ENCODE measurements at regions not wholly inside any gene's neighbourhood (a gene's known extent, or its start where the extent isn't known, plus 50 kb on each side); places are given as distances from the start of the nearest gene placed in this dataset.

DNA sequence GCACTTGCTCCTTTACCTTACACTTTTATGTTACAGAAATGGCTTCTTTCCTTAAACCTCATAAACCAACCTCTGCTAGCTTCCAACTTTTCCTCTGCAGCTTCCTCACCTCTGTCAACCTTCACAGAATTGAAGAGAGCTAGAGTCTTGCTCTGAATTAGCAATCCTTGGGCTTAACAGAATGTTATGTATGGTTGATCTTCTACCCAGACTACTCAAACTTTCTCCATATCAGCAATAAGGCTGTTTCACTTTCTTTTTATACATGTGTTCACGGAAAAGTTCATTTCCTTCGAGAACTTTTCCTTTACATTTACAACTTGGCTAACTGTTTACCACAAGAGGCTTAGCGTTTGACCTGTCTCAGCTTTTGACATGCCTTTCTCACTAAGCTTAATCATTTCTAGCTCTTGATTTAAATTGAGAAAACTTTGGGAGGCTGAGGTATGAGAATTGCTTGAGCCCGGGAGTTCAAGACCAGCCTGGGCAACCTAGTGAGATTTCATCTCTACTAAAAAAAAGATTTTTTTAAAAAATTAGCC, 207.3 kb downstream of the BMP7 start:
- no peaks in the 10 kb centered on the region for H3K27me3 ChIP-seq
- no peaks in the 10 kb centered on the region for H3K4me1 ChIP-seq
- intact Hi-C loops (cut with DNase I), result no loop called here
- ATAC-seq (no peak), DNase-seq (no peak)
- 49 to 55% methylated on average over 4 of the region's 4 CpGs for WGBS, 2 donors
- no peak overlapping the region for H3K4me3 ChIP-seq
- H3K27ac ChIP-seq, result no peak overlapping the region
- TF ChIP-seq, protein P1, sequence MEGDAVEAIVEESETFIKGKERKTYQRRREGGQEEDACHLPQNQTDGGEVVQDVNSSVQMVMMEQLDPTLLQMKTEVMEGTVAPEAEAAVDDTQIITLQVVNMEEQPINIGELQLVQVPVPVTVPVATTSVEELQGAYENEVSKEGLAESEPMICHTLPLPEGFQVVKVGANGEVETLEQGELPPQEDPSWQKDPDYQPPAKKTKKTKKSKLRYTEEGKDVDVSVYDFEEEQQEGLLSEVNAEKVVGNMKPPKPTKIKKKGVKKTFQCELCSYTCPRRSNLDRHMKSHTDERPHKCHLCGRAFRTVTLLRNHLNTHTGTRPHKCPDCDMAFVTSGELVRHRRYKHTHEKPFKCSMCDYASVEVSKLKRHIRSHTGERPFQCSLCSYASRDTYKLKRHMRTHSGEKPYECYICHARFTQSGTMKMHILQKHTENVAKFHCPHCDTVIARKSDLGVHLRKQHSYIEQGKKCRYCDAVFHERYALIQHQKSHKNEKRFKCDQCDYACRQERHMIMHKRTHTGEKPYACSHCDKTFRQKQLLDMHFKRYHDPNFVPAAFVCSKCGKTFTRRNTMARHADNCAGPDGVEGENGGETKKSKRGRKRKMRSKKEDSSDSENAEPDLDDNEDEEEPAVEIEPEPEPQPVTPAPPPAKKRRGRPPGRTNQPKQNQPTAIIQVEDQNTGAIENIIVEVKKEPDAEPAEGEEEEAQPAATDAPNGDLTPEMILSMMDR (IDR thresholded peaks at IDR 0.05), result no peak
- no peak for TF ChIP-seq POLR2A (IDR thresholded peaks at IDR 0.05)
- H3K36me3 ChIP-seq (replicated peaks in 1 of 2; ENCODE audit: insufficient read depth in 1 of 2, low read depth in 2 of 2), result no peaks in the 10 kb centered on the region
- no peaks in the 10 kb centered on the region for H3K9me3 ChIP-seq

DNA sequence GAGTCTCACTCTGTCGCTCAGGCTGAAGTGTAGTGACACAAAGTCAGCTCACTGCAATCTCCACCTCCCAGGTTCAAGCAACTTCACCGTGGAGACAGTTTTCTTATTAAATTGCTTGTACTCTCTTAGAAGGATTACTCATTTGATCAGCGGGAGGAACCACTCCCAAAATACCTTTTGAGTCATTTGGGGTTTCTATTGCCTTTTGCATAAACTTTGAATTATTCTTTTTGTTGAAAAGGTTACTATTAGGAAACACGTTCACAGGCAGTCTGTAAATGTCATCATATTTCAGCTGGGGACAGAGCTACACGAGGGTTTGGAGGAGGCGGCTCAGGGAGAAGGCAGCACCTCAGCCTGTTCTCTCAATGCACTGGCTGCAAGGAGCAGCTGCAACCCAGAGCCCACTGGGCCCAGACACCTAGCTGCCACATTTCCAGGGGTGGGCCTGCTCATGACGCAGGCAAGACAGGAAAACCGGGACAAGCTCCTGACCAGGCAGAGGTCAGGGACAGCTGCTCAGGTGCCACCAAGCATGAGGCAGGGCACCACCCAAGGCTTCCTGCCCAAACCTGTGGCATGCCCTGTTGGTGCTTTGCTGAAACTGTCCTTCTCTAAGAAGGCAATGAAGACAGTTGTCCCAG, 205.9 kb downstream of the BMP7 start:
- ATAC-seq (no peak), DNase-seq (no peak)
- Histone ChIP-seq H3K27ac (no peak overlapping the region), H3K36me3 (replicated peaks in 1 of 2; ENCODE audit: insufficient read depth in 1 of 2, low read depth in 2 of 2) (no peaks in the 10 kb centered on the region), H3K9me3 (no peaks in the 10 kb centered on the region), H3K27me3 (no peaks in the 10 kb centered on the region), H3K4me3 (no peak overlapping the region), H3K4me1 (no peaks in the 10 kb centered on the region)
- intact Hi-C loops (cut with DNase I), result no loop called here
- TF ChIP-seq, protein P1 (IDR thresholded peaks at IDR 0.05), result no peak
- no peak for TF ChIP-seq POLR2A (IDR thresholded peaks at IDR 0.05)
- 32 to 50% methylated on average over 7 to 8 of the region's 8 CpGs for WGBS, 2 donors

DNA sequence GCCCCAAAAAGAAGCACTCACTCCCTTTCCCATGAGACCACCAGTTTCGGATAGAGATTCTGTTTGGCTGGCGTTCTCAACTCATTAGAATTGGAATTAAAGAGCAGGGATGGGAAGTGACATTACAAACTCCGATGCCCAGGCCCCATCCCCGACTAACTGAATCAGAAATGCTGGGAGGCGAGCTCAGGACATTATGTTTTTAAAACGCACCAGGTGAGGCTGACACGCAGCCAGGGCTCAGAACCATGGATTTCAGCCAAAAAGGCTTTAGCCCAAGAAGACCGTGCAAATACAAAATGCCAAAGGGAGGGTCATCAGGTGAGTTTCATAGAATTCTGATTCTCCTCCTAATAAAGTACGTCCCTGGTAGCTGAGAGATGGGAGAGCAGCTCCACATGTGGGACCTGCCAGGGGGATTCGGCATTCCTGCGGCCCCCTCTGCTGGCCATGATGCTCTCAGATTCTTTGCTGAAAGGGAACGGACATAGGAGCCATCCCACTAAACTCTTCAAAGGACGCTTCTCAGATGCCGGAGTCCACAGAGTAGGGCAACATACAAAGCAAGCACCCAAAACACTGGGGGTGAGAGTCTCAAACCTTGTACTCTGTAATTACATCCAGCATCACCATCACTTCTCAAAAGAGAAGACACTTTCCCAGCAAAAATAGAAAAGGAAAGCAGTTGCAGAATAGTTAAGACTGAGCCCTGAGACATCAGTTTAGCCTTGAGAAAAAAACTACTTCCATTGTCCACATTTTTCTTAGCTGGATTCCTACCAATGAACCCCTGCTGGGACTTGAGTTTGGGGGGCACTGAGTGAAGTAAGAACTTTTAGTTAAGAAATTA, 205.2 kb downstream of the BMP7 start:
- DNase-seq, result no peak
- no peaks in the 10 kb centered on the region for H3K27me3 ChIP-seq
- 27 to 31% methylated on average over 10 to 14 of the region's 14 CpGs for WGBS, 2 donors
- no peak overlapping the region for H3K27ac ChIP-seq
- H3K36me3 ChIP-seq (replicated peaks in 1 of 2; ENCODE audit: insufficient read depth in 1 of 2, low read depth in 2 of 2), result no peaks in the 10 kb centered on the region
- intact Hi-C loops (cut with DNase I), result no loop called here
- ATAC-seq, result no peak
- no peaks in the 10 kb centered on the region for H3K9me3 ChIP-seq
- no peaks in the 10 kb centered on the region for H3K4me1 ChIP-seq
- H3K4me3 ChIP-seq, result no peak overlapping the region
- TF ChIP-seq, protein P1 (IDR thresholded peaks at IDR 0.05), result peak in 1 of 7 experiments; percentile 8
- TF ChIP-seq POLR2A (IDR thresholded peaks at IDR 0.05), result no peak

DNA sequence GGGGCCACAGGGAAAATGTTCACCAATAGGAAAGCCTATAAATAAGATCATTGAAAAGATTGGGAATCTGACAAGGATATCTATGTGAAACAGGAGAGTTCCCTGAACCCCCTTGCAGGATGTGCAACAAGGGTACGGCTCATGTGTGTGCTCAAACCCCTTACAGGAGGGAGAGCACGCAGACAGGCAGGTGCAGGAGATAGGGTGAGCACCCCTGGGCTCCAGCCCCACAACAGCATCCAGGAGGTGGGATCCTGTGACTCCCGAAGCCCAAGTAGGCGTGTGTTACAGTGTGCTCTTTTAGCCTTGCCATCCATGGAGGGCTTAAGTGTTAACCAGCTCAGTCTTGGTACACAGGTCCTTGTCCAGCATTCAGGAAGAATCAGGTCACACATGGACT, 204.2 kb downstream of the BMP7 start:
- 42 to 57% methylated on average over 2 to 4 of the region's 4 CpGs for WGBS, 2 donors
- H3K27me3 ChIP-seq, result no peaks in the 10 kb centered on the region
- intact Hi-C loops (cut with DNase I), result no loop called here
- H3K27ac ChIP-seq, result no peak overlapping the region
- DNase-seq (no peak), ATAC-seq (no peak)
- TF ChIP-seq POLR2A (IDR thresholded peaks at IDR 0.05), result no peak
- TF ChIP-seq, protein P1 (IDR thresholded peaks at IDR 0.05), result no peak
- H3K9me3 ChIP-seq, result no peaks in the 10 kb centered on the region
- no peak overlapping the region for H3K4me3 ChIP-seq
- no peaks in the 10 kb centered on the region for H3K4me1 ChIP-seq
- H3K36me3 ChIP-seq (replicated peaks in 1 of 2; ENCODE audit: insufficient read depth in 1 of 2, low read depth in 2 of 2), result no peaks in the 10 kb centered on the region
